Keratinocyte (primary cell): ENCODE measurements at regions not wholly inside any gene's neighbourhood (a gene's known extent, or its start where the extent isn't known, plus 50 kb on each side); places are given as distances from the start of the nearest gene placed in this dataset.

Source experiments
- DNase-seq: peaks from one replicate; pipeline ENCODE4 v3.0.0-alpha.2; 2011; ENCODE audit warnings: low read depth, missing footprints, low spot score
- FAIRE-seq: peaks from 2 replicates; lab custom pipeline; 2011; peaks lifted over from hg19 to GRCh38; lab: Jason Lieb, UNC
- H2AFZ ChIP-seq: 2 replicates; pipeline ENCODE4 v1.6.0; 2012; ENCODE audit warnings: low read length, control low read depth, inconsistent platforms; ENCODE audit not compliant: control insufficient read depth
- H3K27ac ChIP-seq: 2 replicates; pipeline ENCODE4 v1.5.1; 2011; ENCODE audit warnings: low read length; ENCODE audit not compliant: control insufficient read depth, insufficient read depth
- H3K27me3 ChIP-seq: 3 replicates; pipeline ENCODE4 v1.6.0; 2011; ENCODE audit warnings: low read length; ENCODE audit not compliant: control insufficient read depth, insufficient read depth; ENCODE audit errors: extremely low read depth
- H3K36me3 ChIP-seq, 2 experiments: 2 replicates in 1 of 2; 3 replicates in 1 of 2; pipeline ENCODE4 v1.5.1; 2011; ENCODE audit warnings: low read length in 2 of 2, mild to moderate bottlenecking in 1 of 2; ENCODE audit not compliant: control insufficient read depth in 2 of 2, insufficient read depth in 2 of 2; ENCODE audit errors: extremely low read depth in 1 of 2
- H3K4me1 ChIP-seq: 3 replicates; pipeline ENCODE4 v1.5.1; 2011; ENCODE audit warnings: low read length; ENCODE audit not compliant: control insufficient read depth, insufficient read depth; ENCODE audit errors: extremely low read depth
- H3K4me2 ChIP-seq: 3 replicates; pipeline ENCODE4 v1.6.0; 2011; ENCODE audit warnings: low read depth, low read length; ENCODE audit not compliant: control insufficient read depth, insufficient read depth; ENCODE audit errors: extremely low read depth
- H3K4me3 ChIP-seq, 3 experiments: fragments of 200-600 bp in 1 of 3; sonication (generic) in 1 of 3; 2 replicates in 2 of 3; 3 replicates in 1 of 3; pipeline ENCODE4 v1.5.1; 2011 to 2016; ENCODE audit warnings: low read length in 3 of 3, mild to moderate bottlenecking in 3 of 3, control low read depth in 2 of 3, inconsistent platforms in 1 of 3, low read depth in 1 of 3, mixed read lengths in 1 of 3, mixed run types in 1 of 3, moderate library complexity in 1 of 3; ENCODE audit not compliant: control insufficient read depth in 2 of 3, insufficient read depth in 2 of 3; ENCODE audit errors: extremely low read depth in 1 of 3
- H3K79me2 ChIP-seq: 2 replicates; pipeline ENCODE4 v1.6.0; 2012; ENCODE audit warnings: low read length; ENCODE audit not compliant: control insufficient read depth, insufficient read depth
- H3K9ac ChIP-seq: 3 replicates; pipeline ENCODE4 v1.6.0; 2011; ENCODE audit warnings: low read length; ENCODE audit not compliant: control insufficient read depth, insufficient read depth; ENCODE audit errors: extremely low read depth
- H3K9me1 ChIP-seq: 3 replicates; pipeline ENCODE4 v1.6.0; 2011; ENCODE audit warnings: low read length; ENCODE audit not compliant: control insufficient read depth, insufficient read depth; ENCODE audit errors: extremely low read depth
- H3K9me3 ChIP-seq: 2 replicates; pipeline ENCODE4 v1.5.1; 2012; ENCODE audit warnings: low read depth, low read length; ENCODE audit not compliant: control insufficient read depth
- H4K20me1 ChIP-seq: 3 replicates; pipeline ENCODE4 v1.6.0; 2011; ENCODE audit warnings: low read length; ENCODE audit not compliant: control insufficient read depth, insufficient read depth; ENCODE audit errors: extremely low read depth
- CTCF ChIP-seq, 3 experiments: IDR thresholded peaks in 1 of 3; conservative IDR thresholded peaks in 1 of 3; optimal IDR thresholded peaks in 1 of 3; 2 replicates in 2 of 3; 3 replicates in 1 of 3; pipeline versions ENCODE3 to v1.5.1; 2011; ENCODE audit warnings: low read length in 3 of 3, mild to moderate bottlenecking in 3 of 3, moderate library complexity in 2 of 3, control low read depth in 1 of 3, inconsistent platforms in 1 of 3; ENCODE audit not compliant: insufficient read depth in 2 of 3; ENCODE audit errors: extremely low read depth in 1 of 3
- EZH2 ChIP-seq: IDR thresholded peaks from one replicate; pipeline ENCODE4 v1.6.1; 2012; ENCODE audit warnings: inconsistent platforms, mild to moderate bottlenecking, low read length, moderate library complexity
- dilution Hi-C: fragments of 300-500 bp; cut with MboI; formaldehyde crosslinking; loops from one replicate; pipeline ENCODE4 v1.7.0; 2020; ENCODE audit warnings: low sequenced_read_pairs; ENCODE audit not compliant: extremely low pct_ligation_motif_present

GRCh38 chr15:35693886-35694285, 147.9 kb upstream of the DPH6 start:
- no peak overlapping the region for H3K27ac ChIP-seq

GRCh38 chr15:35695003-35695402, 149.0 kb upstream of the DPH6 start:
- Histone ChIP-seq H3K9me1 (no peaks in the 10 kb centered on the region), H3K4me3 (no peak overlapping the region), H3K4me2 (no peak overlapping the region), H3K36me3 (no peaks in the 10 kb centered on the region), H3K4me1 (peaks cover 32% of the 10 kb centered on the region), H3K27ac (no peak overlapping the region), H3K9ac (no peak overlapping the region), H3K9me3 (no peaks in the 10 kb centered on the region), H3K27me3 (no peaks in the 10 kb centered on the region), H3K79me2 (no peaks in the 10 kb centered on the region), H4K20me1 (no peaks in the 10 kb centered on the region), H2AFZ (no peak overlapping the region)
- TF ChIP-seq CTCF (optimal IDR thresholded peaks at IDR 0.05 in 1 of 3, IDR thresholded peaks at IDR 0.05 in 1 of 3, conservative IDR thresholded peaks at IDR 0.05 in 1 of 3; ENCODE audit: extremely low read depth in 1 of 3, insufficient read depth in 2 of 3, low read length in 3 of 3) (no peak), EZH2 (no peak)
- DNase-seq = no peak
- dilution Hi-C loops = no loop called here
- FAIRE-seq = no peak

More at GRCh38 chr15:35693886-35694285, 147.9 kb upstream of the DPH6 start:
- Histone ChIP-seq H3K4me1 (peaks cover 32% of the 10 kb centered on the region), H3K27me3 (no peaks in the 10 kb centered on the region), H3K4me3 (no peak overlapping the region), H3K9ac (no peak overlapping the region), H3K4me2 (no peak overlapping the region), H3K9me1 (no peaks in the 10 kb centered on the region), H3K36me3 (no peaks in the 10 kb centered on the region), H3K9me3 (no peaks in the 10 kb centered on the region), H4K20me1 (no peaks in the 10 kb centered on the region), H2AFZ (no peak overlapping the region), H3K79me2 (no peaks in the 10 kb centered on the region)
- no peak for DNase-seq
- dilution Hi-C loops = no loop called here
- TF ChIP-seq EZH2 (no peak), CTCF (optimal IDR thresholded peaks at IDR 0.05 in 1 of 3, IDR thresholded peaks at IDR 0.05 in 1 of 3, conservative IDR thresholded peaks at IDR 0.05 in 1 of 3; ENCODE audit: extremely low read depth in 1 of 3, insufficient read depth in 2 of 3, low read length in 3 of 3) (no peak)
- FAIRE-seq = no peak
